GM18507 (cell line): ENCODE measurements at regions not wholly inside any gene's neighbourhood (a gene's known extent, or its start where the extent isn't known, plus 50 kb on each side); places are given as distances from the start of the nearest gene placed in this dataset.

ENCODE experiments used
- DNase-seq: peaks from one replicate; pipeline ENCODE4 v3.0.0; 2011; ENCODE audit warnings: low read depth; ENCODE audit not compliant: insufficient read length; ENCODE audit errors: extremely low spot score
- FAIRE-seq: peaks from 2 replicates; lab custom pipeline; 2011; peaks lifted over from hg19 to GRCh38; lab: Jason Lieb, UNC

- peak; percentile 98 for FAIRE-seq
Measured at GRCh38 chr2:8525582-8526402, 156.1 kb upstream of the ID2 start.

GRCh38 chr2:8526403-8526696, 155.5 kb upstream of the ID2 start:
- DNase-seq = no peak
- FAIRE-seq = no peak

More at GRCh38 chr2:8525582-8526402, 156.1 kb upstream of the ID2 start:
- DNase-seq = peak; percentile 76

- no peak for DNase-seq
- FAIRE-seq = no peak
Measured at GRCh38 chr2:8527031-8527430, 154.8 kb upstream of the ID2 start.

- DNase-seq (no peak), FAIRE-seq (no peak)
Measured at GRCh38 chr2:8527676-8528075, 154.2 kb upstream of the ID2 start.

- DNase-seq = no peak
Measured at GRCh38 chr2:8528863-8529262, 153.0 kb upstream of the ID2 start.

GRCh38 chr2:8529706-8530277, 152.1 kb upstream of the ID2 start:
- FAIRE-seq (no peak), DNase-seq (no peak)

More at GRCh38 chr2:8528863-8529262, 153.0 kb upstream of the ID2 start:
- no peak for FAIRE-seq

GRCh38 chr2:8531481-8531880, 150.4 kb upstream of the ID2 start:
- FAIRE-seq (no peak), DNase-seq (no peak)

- FAIRE-seq = no peak
- DNase-seq = no peak
Measured at GRCh38 chr2:8532438-8532837, 149.4 kb upstream of the ID2 start.

- DNase-seq = no peak
- FAIRE-seq = no peak
Measured at GRCh38 chr2:8533923-8534322, 147.9 kb upstream of the ID2 start.

GRCh38 chr2:8534386-8534728, 147.5 kb upstream of the ID2 start:
- no peak for DNase-seq
- no peak for FAIRE-seq

- no peak for FAIRE-seq
- no peak for DNase-seq
Measured at GRCh38 chr2:8534729-8535468, 147.0 kb upstream of the ID2 start.

GRCh38 chr2:8535469-8535795, 146.4 kb upstream of the ID2 start:
- FAIRE-seq (no peak), DNase-seq (no peak)

- no peak for DNase-seq
- FAIRE-seq = no peak
Measured at GRCh38 chr2:8535821-8536685, 145.8 kb upstream of the ID2 start.

- FAIRE-seq (no peak), DNase-seq (no peak)
Measured at GRCh38 chr2:8536686-8537561, 144.9 kb upstream of the ID2 start.

- DNase-seq (no peak), FAIRE-seq (no peak)
Measured at GRCh38 chr2:8537562-8538155, 144.2 kb upstream of the ID2 start.

GRCh38 chr2:8538531-8538930, 143.3 kb upstream of the ID2 start:
- DNase-seq = no peak
- no peak for FAIRE-seq

- no peak for FAIRE-seq
Measured at GRCh38 chr2:8538931-8539621, 142.8 kb upstream of the ID2 start.

More at GRCh38 chr2:8538931-8539621, 142.8 kb upstream of the ID2 start:
- no peak for DNase-seq
